ENCODE measurements at regions not wholly inside any gene's neighbourhood (a gene's known extent, or its start where the extent isn't known, plus 50 kb on each side); places are given as distances from the start of the nearest gene placed in this dataset.

DNA sequence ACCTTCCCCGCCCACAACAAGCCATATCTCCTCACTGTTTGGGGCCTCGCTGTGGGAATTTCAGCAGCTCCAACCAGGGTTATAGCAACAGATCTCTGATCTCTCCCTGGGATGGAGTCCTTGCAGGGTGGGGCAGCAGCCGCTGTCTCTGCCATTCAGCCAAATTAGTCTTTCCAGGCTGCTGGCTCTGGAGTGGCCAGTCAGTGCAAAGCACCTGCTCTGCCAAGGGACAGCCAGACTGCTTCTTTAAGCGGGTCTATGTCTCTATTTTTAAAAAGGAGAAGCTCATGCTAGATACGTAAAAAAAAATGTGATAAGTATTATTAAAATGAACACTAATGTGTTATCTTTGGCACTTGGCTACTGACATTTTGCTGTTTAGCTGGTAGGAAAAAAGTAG, 380.2 kb downstream of the CDH10 start:
- TF ChIP-seq POLR2A (IDR thresholded peaks at IDR 0.05; ENCODE audit: low read length) (no peak), CHD2 (IDR thresholded peaks at IDR 0.05; ENCODE audit: low read length, partially characterized antibody) (no peak), CEBPB (IDR thresholded peaks at IDR 0.05) (no peak)
- TF ChIP-seq, protein P1, sequence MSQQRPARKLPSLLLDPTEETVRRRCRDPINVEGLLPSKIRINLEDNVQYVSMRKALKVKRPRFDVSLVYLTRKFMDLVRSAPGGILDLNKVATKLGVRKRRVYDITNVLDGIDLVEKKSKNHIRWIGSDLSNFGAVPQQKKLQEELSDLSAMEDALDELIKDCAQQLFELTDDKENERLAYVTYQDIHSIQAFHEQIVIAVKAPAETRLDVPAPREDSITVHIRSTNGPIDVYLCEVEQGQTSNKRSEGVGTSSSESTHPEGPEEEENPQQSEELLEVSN (IDR thresholded peaks at IDR 0.05; ENCODE audit: borderline replicate concordance, low read depth) = no peak
- TF ChIP-seq, protein P2, sequence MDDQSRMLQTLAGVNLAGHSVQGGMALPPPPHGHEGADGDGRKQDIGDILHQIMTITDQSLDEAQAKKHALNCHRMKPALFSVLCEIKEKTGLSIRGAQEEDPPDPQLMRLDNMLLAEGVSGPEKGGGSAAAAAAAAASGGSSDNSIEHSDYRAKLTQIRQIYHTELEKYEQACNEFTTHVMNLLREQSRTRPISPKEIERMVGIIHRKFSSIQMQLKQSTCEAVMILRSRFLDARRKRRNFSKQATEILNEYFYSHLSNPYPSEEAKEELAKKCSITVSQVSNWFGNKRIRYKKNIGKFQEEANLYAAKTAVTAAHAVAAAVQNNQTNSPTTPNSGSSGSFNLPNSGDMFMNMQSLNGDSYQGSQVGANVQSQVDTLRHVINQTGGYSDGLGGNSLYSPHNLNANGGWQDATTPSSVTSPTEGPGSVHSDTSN (IDR thresholded peaks at IDR 0.05) = no peak
